HG02642 (cell line): ENCODE measurements at regions not wholly inside any gene's neighbourhood (a gene's known extent, or its start where the extent isn't known, plus 50 kb on each side); places are given as distances from the start of the nearest gene placed in this dataset.

Source experiments
- ATAC-seq: cut with Tn5 transposase; IDR thresholded peaks from one replicate; pipeline ENCODE4 v1.9.1; 2021; ENCODE audit warnings: mild to moderate bottlenecking; ENCODE audit not compliant: unreplicated experiment, poor library complexity

DNA sequence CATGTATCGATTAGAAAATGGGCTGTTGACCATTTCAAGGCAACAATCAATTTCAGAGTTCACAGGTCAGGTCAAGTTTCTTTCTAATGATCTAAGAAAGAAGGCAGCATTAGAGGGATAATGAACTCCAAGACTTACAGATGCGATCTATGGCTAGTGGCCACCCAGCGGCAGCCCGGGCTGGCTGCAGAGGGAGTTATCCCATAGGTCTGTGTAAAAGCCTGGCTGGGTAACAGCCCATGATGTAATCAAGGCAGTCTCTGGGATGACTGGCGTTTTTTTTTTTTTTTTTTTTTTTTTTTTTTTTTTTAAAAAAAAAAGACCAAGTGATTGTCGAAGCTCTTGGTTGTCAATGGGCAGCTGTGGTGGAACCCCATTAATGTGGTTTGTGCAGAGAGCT, 171.1 kb upstream of the SKOR2 start:
- ATAC-seq = no peak

DNA sequence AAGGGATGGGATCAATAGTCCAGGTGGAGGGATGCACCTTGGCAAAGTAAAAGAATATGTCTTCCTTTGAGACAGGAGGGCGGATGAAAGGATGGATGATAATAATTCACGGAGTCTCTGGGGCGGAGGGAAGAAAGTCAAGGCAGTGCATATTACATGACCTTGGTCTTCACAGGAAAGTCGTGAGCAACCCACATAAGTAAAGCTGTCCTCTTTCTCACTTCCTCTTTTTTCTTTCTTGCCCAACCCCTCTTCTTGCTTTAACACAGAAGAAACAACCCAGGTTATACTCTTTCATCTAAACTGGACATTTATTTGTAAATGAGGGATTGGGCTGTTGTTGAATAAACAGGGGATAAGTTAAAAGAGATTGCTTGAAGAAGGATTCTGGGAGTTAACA, 168.7 kb upstream of the SKOR2 start:
- peak; percentile 64 for ATAC-seq

DNA sequence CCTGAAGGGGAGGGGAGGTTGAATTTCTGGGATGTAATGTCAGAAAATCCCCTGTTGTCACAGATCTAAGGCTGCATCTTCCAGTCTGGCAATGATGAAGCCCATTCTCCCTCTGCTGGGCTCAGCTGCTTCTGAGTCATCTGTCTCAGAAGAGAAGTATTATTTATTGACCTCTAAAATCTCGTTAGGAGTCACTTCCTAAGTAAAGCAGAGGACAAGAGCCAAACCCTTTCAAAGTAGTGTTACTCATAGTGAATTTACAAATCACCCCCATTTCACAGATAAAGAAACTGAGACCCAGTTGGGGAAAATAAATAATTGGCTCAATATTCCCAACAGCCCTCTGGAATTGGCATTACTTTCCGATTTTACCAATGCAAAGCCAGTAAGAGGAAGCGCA, 167.3 kb upstream of the SKOR2 start:
- ATAC-seq = no peak

DNA sequence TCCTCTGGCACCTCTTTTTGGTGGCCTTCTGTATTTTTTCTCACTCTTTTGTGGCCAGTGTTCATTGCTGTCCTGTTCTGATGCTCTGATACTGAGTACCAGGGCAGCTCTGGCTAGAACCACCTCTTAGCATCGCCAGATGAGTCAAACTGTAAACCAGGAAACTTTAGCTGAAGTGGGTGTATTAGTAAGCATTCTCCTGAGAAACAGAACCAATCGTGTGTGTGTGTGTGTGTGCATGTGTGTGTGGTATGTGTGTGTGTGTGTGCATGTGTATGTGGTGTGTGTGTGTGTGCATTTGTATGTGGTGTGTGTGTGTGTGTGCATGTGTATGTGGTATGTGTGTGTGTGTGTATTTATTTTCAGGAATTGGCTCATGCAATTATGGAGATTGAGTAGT, 166.3 kb upstream of the SKOR2 start:
- no peak for ATAC-seq

DNA sequence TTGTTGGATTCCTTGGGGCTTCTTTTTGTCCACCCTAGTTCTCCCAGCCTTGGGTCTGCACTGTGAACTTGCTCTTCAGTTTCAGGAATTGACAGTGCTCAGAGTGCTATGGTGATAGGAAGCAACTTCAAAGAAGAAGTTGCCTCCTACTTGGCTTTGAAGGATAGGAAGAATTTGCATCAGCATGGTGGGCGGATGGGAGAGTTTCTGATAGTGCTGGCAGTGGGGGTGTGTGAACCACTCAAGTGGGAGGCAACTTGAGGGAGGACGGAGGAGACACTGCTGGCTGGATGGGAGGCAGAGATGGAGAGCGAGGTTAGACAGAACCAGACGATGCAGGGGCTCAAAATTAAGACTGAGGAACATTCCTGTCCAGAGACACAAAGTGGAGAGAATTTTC, 164.4 kb upstream of the SKOR2 start:
- no peak for ATAC-seq

DNA sequence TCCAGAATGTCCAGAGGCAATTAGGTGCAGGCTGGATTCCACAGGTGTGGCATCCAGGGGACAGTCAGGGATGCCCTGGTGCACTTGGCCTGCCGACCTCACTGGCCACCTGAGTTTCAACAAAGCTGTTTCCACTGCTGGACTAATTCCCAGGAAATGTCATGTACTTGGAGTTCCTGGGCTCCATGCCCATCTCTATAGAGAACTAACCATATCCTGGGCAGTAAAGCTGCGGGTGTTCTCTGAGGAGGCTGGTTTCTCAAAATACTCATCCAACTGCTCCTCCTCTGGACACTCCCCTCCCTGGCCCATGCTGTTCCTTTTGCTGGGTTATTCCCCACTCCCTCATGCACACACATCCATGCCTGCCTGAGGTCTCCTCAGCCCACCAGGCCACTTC, 161.9 kb upstream of the SKOR2 start:
- no peak for ATAC-seq

DNA sequence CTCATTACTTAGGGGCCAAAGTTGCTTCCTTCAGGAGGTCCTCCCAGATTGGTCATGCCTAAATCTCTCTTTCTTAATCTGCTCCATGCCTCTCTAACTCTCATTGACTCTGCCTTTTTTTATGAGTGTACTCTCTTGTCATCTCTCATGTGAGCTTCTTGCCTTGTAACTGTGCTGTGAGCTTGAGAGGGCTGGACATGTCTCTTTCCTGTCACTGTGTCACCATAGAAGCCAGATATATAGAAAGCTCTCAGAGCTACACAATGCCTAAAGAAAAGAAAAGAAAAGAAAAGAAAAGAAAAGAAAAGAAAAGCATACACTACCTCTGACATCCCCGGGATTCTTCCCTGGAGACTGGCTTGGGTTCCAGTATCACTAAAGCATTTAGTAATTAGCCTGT, 161.5 kb upstream of the SKOR2 start:
- no peak for ATAC-seq

DNA sequence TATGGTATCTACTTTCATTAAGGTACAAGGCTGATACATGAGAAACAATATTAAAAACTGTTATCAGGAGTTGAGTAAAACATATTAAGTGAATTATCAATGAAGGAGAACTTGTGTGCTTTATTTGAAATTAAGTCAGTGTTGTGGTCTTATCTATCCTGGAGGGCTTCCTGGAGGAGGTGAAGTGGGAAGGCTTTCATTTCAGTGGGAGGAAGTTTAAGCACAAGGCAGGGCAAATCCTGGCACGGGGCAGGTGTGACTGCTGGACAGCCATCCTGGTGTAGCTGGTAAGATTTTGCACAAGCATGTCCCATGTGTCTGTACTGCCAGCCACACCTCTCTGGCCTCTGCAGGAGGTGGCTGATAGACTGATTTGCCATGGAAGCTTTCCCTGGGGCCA, 159.7 kb upstream of the SKOR2 start:
- ATAC-seq = no peak

DNA sequence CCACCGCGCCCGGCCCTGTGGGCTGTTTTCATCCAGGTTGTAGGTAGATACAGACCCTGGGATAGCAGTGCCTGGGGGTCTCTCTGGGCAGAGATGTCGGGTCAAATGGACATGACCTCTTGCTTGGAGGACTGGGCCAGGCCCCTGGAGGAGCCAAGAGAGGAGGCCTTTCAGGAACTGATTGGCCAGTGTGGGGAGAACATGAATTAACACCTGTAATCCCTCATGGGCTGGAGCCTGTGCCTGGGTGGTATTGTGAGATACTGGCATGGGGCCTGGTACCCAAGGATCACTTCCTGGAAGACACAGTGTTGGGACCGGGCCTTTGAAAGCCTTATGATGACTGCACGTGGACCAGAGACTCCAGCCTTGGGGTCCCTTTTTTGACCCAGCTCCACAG, 158.7 kb upstream of the SKOR2 start:
- ATAC-seq = no peak

DNA sequence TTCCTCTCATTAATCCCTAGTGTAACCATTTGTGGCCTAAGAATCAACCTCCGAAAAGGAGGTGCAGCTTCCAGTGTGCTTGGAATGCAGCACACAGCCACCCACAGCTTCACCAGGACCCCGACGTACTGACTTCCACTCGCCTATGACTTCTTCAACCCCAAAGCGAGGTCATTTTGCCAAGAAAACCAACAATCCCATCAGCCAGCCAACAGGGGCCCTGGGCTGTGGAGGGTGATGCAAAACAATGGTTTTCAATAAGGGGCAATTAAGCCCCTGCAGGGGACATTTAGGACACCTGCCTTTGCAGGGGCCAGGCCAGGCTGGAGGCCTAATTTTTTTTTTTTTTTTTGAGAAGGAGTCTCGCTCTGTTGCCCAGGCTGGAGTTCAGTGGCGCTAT, 158.1 kb upstream of the SKOR2 start:
- no peak for ATAC-seq

DNA sequence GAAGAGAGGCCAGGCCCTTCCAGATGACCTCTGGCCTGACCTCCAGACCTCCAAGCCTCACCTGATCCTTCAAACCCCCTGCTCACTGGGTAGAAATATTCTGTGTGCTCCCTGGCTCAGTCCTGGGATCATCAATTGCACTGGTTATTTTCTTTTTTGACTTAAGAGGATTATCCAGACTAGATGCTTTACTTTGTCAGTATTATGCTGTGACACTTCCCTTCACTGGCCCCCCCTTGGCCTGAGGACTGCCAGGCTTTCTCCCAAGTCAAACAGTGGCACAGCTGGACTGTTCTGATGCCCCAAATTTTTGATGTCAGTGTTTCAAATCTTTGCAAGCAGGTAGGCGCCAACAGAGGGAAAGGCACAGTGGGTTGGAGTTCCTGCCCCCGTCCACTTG, 156.3 kb upstream of the SKOR2 start:
- ATAC-seq = no peak

DNA sequence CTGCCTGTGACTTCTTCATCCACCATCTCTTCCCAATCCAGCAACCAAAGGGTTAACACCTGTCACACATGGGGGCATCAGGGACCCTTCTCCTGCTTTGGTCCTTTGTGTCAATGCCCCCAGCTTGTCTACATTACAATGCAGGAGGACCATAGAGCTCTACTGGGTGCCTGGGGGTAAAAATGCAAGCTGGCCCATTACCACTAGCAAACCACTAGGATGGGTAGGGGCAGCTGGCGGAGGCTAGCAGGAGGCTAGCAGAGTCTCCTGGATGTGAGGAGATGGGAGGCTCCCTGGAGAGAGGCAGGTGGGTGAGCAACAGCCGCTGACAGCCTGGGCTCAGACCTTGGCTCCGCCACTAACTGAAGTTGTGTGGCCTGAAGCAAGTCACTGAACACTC, 153.4 kb upstream of the SKOR2 start:
- ATAC-seq = no peak

DNA sequence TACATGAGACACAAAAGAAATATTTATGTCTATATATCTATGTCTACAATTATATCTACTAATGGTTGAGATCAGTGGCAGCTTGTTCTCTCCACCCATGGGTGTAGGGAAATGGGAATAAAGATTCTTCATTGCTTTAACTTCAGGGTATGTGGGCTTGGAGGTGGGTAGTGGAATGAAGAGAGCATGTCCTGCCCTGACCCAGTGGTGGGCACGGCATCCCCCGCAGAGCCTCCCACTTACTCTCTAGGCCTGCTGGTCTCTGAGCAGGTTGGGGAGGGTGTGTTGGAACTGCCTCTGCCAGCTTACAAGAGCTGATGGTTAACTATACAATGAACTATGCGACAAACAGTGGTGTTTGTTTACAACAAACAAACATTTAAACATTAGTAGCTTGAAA, 152.5 kb upstream of the SKOR2 start:
- ATAC-seq = no peak

DNA sequence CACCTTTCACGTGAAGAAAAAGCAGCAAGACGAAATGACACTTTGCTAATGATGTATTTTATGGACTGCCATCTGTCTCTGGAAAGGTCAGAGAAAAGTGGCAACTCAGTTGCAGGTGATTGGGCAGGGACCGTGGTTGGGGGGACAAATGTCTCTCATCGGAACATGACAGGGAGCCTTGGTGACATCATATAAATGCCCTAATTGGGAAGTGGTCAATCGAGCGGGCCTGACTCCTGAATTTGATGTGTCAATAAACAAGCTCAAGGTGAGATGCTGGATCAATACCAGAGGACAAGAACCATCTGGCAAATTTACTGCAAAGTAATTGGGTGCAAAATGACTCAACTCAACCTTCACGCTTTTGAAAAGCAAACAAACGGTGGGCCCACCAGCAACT, 151.9 kb upstream of the SKOR2 start:
- no peak for ATAC-seq

DNA sequence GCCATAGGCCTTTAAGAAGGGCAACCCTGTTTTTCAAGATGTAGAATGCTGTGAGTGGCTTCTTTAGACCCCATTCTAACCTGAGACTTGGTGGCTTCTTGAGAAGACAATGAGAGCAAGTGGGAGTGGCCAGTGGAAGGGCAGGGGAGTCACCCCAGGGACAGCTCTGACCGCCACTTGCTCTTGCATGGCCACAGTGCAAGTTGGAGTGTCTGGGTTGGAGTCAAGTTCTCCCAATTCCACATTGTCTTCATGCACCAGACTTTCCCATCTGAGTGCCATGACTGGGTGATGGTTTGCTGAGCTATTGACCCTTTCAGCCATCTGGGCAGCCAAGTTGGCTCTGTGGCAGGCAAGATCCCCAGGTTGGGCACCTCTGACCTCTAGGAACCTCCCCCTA, 148.0 kb upstream of the SKOR2 start:
- ATAC-seq = no peak

DNA sequence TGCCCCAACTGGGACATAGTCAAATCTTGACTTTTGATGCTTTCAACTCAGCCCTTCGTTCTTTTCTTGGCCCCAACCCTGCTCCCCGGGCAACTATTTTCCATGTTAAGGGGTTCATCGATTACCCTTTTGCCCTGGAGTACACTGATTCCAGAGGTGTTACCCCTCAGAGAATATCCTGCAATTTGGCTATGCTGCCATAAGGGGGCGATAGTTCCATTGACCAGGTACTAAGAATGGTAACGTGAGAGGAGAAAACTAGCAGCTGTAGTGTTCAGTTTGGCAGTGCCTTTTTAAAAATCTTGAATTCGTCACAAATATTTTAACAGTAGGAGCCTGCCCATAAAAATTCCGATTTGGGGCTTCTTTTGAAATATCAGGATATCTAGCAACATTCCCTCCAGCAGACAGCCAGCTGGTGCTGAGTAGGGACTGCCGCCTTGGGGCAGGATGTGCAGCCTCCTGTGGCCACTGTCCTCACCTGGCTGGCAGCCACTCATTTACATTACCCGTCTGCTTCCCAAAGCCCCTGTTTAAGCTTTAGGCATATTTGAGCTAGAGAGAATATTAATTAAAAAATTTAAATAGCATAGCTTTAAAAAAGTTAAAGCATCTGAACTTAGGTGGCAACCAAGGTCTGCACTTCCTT, 146.3 kb upstream of the SKOR2 start:
- no peak for ATAC-seq

DNA sequence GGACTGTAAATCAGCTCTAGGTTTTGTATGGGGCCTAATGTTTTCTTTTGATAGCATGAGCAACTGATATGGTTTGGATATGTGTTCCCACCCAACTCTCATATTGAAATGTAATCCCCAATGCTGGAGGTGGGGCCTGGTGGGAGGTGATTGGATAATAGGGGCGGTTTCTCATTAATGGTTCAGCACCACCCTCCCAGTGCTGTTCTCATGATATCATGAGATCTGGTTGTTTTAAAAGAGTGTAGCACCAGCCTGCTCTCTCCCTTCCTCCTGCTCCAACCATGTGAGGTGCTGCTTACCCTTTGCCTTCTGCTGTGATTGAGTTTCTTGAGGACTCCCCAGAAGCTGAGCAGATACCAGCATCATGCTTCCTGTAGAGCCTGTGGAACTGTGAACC, 140.2 kb upstream of the SKOR2 start:
- no peak for ATAC-seq

DNA sequence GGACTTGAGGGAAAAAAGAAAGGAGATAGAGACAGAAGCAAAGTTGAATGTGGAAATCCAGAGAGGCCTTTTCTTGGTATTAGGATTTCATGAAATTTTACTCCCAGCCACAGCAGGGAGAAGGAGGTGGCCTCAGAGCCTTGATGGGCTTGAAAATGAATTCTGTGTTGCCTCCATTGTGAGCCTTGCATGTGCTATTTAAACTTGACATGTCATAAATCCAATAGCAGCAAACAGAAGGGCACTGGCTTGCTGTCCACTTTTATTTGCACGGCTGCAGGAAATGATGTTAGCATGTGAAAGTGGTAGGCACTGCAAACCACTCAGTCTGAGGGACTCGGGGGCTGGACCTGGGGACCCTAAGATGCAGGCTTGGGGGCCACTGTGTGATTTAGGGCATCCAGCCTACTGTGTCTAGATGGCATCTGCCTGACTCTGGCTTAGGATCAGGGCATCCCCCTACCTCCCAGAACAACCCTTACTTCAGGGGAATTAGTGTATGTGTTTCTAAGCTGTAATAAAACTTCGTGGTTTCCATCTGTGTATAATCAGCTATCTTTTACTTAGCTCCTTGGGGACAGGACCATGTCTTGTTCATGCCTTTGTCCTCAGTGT, 139.1 kb upstream of the SKOR2 start:
- ATAC-seq = no peak

DNA sequence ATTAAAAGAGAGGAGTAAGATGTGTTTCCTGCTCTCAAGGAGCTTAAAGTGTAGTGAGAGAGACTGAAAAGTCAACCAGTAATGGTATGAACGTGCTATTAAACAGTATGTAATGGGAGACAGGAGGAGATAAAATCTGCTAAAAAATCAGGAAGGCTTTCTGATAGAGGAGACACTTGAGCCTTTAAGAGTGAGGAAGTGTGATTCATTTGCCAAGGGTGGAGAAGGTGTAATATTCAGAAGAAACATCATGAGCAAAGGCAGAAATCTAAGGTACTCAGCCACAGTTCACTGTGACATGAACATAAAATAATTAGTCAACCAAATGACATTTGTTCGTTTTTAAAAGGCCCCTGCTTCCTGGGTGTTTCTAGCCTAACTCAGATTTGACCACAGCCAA, 137.8 kb upstream of the SKOR2 start:
- no peak for ATAC-seq

DNA sequence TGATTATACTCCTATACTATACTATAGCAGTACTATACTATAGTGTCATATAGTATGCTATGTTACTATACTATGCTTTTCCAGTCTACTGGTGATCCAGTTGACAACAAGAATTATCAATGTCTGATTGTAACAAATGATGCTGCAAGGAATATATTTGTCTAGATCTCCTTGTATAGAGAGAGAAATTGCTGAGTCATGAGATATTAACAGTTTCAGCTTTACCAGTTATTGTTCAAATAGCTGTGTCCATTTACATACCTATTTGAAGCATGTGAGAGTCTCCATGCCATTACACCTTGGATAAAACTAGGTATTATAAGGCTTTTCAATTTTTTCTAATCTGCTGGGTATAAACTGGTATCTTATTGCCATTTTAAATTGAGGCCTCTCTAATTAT, 136.4 kb upstream of the SKOR2 start:
- no peak for ATAC-seq

DNA sequence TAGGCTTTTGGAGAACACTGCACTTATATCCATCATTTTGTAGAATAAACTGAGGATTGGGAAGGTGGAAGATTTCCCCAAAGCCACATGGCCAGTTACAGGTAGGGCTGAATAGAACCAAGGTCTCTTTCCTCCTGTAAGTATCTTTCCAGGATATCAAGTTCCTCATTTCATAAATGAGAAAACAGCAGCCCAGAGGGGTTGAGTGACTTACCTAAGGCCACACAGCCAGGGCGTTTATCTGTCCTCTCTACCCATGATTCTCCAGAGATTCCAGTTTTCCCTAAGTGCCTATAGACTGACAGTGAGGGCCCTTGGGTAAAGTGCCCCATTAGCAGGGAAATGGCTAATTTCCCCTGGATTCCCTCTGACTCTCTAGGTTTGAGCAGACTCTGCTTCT, 132.3 kb upstream of the SKOR2 start:
- no peak for ATAC-seq

DNA sequence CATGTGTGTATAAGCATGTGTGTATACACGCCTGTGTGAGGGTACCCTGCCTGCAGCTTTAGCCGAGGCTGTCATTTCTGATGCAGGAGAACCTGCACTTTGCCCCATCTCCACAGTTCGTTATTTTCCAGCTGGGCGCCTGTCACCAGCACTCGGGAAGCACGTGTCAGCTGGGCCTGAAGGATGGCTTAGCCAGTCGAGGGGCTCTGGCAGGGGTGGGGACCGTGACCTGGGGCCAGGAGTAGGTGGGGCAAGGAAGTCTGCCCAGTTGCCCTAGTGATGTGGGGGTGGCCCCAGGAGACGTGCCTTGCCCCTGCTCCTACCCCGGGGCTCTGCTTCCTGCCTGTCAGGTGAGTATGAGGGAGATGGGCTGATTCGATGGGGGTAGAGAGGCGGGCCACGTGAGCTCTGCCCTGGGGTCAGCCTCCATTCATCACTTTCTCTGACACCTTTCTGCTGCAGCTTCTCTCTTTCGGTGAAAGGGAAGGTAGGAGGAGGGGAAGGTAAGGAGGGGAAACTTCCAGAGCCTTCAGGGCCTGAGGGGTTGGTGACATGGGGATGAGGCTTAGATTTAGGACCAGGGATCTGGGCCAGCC, 130.6 kb upstream of the SKOR2 start:
- ATAC-seq = no peak
